ENCODE measurements at regions not wholly inside any gene's neighbourhood (a gene's known extent, or its start where the extent isn't known, plus 50 kb on each side); places are given as distances from the start of the nearest gene placed in this dataset.

DNA sequence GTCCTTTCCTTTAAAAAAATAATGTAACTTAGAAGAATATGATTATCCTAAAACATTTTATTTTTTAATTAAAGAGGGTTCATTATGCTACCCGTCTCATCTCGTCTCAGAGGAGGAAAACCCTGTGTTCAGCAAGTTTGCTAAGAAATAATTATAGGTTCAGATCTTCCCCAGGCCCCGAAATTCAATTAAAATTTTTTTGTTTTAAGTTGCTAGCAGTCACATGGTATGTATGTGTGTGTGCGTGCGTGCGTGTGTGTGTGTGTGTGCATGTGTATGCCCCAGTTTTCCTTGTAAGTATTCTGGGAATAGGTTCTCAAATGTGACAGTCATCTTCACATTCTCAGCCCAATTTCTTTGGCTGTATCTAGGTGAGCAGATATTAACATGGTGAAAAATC is 86.6 kb upstream of the HOXC13 start:
- TF ChIP-seq TEAD4 (IDR thresholded peaks at IDR 0.05) (no peak), CEBPB (IDR thresholded peaks at IDR 0.05) (no peak), CREB1 (IDR thresholded peaks at IDR 0.05; ENCODE audit: low read depth) (no peak), RAD21 (IDR thresholded peaks at IDR 0.05; ENCODE audit: low read depth) (no peak), EP300 (IDR thresholded peaks at IDR 0.05; ENCODE audit: borderline replicate concordance) (no peak), FOXM1 (IDR thresholded peaks at IDR 0.05; ENCODE audit: borderline replicate concordance, low read depth) (no peak), NFIC (IDR thresholded peaks at IDR 0.05) (no peak), TCF12 (IDR thresholded peaks at IDR 0.05; ENCODE audit: low read depth) (no peak)
- TF ChIP-seq, protein P1, sequence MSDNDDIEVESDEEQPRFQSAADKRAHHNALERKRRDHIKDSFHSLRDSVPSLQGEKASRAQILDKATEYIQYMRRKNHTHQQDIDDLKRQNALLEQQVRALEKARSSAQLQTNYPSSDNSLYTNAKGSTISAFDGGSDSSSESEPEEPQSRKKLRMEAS (IDR thresholded peaks at IDR 0.05): no peak
- TF ChIP-seq, protein P2, sequence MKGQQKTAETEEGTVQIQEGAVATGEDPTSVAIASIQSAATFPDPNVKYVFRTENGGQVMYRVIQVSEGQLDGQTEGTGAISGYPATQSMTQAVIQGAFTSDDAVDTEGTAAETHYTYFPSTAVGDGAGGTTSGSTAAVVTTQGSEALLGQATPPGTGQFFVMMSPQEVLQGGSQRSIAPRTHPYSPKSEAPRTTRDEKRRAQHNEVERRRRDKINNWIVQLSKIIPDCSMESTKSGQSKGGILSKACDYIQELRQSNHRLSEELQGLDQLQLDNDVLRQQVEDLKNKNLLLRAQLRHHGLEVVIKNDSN (IDR thresholded peaks at IDR 0.05): no peak

DNA sequence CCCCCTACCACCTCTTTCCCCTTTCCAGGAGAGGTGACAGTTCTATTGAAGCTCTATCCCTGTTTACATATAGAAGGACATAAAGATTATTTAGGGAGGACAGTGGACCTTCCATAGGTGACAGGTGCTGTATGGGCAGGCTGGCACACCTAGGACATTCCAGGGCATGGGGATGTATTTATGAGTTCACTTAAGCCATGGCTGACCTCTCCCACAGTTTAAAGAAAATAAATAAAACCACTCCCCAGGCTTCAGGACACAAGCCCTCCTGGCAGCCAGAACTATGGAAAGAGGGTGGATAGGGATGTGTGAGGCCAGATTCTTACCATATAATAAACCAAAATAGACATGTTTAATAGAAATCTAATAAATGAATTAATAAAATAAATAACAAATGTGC is 85.6 kb upstream of the HOXC13 start:
- TF ChIP-seq FOXM1 (IDR thresholded peaks at IDR 0.05; ENCODE audit: borderline replicate concordance, low read depth) (no peak), TAF1 (IDR thresholded peaks at IDR 0.05; ENCODE audit: low read depth) (no peak), TEAD4 (IDR thresholded peaks at IDR 0.05) (no peak), EP300 (IDR thresholded peaks at IDR 0.05; ENCODE audit: borderline replicate concordance) (no peak), CEBPB (IDR thresholded peaks at IDR 0.05) (no peak), EGR1 (IDR thresholded peaks at IDR 0.05) (no peak), TCF12 (IDR thresholded peaks at IDR 0.05; ENCODE audit: low read depth) (no peak), NFIC (IDR thresholded peaks at IDR 0.05) (no peak), RAD21 (IDR thresholded peaks at IDR 0.05; ENCODE audit: low read depth) (no peak), CREB1 (IDR thresholded peaks at IDR 0.05; ENCODE audit: low read depth) (no peak), ZBTB7A (IDR thresholded peaks at IDR 0.05; ENCODE audit: low read depth) (no peak)
- TF ChIP-seq, protein P2 (IDR thresholded peaks at IDR 0.05): no peak
- TF ChIP-seq, protein P1 (IDR thresholded peaks at IDR 0.05): no peak

DNA sequence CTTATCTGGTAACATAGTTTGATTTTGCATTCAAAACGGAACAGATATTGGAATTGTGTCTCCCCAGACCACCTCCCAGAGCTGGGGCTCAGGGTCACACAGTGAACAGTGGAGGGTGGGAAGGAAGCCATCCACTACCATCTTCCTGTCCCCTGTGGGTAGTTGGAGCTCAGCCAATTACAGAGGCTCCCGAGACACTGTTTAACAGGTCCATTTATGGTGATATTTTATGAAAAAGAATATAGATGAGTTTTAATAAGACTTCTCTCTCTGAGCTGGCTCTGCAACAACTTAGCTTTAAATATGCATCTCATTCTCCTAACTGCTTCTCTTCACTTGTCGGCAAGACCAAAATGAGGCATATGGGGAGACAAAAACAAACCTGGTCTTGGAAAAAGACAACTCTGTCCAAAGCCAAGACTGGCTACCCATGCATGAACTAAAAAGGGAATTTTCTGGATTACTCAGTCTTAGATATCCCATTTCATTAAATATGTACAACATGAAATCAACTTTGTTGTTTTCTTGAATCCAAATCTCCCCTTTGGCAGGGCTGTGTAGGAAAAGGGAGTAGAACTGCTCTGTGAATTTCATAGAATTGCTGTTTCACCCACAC is 83.8 kb upstream of the HOXC13 start:
- no peak for TF ChIP-seq YY1 (IDR thresholded peaks at IDR 0.05; ENCODE audit: low read depth)
- TF ChIP-seq EP300 (IDR thresholded peaks at IDR 0.05; ENCODE audit: borderline replicate concordance): no peak
- TF ChIP-seq CEBPB (IDR thresholded peaks at IDR 0.05): no peak
- TF ChIP-seq TAF1 (IDR thresholded peaks at IDR 0.05; ENCODE audit: low read depth): no peak

DNA sequence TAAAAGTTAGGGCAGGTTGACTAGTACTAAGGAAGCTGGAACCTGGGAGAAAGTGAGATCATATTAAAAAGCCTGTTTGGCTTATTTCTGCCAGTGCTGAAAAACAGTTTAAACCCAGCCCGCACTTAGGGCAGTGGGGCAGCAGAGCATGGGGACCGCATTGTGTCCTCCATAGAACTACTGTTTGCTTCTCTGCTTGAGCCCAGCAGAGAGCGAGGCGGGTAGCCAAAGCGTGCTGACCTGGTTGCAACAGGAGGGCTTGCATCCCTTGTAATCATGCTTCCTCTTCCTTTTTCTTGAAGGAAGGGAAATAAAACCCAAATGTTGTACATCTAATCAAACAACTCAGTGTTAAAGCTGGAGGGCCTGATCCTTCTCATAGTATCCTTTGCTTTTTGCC is 82.5 kb upstream of the HOXC13 start:
- TF ChIP-seq ZBTB7A (IDR thresholded peaks at IDR 0.05; ENCODE audit: low read depth): no peak
- no peak for TF ChIP-seq YY1 (IDR thresholded peaks at IDR 0.05; ENCODE audit: low read depth)
- TF ChIP-seq EP300 (IDR thresholded peaks at IDR 0.05; ENCODE audit: borderline replicate concordance): no peak
- TF ChIP-seq CEBPB (IDR thresholded peaks at IDR 0.05): no peak
- TF ChIP-seq CREB1 (IDR thresholded peaks at IDR 0.05; ENCODE audit: low read depth): no peak
- TF ChIP-seq TEAD4 (IDR thresholded peaks at IDR 0.05): no peak
- TF ChIP-seq FOXM1 (IDR thresholded peaks at IDR 0.05; ENCODE audit: borderline replicate concordance, low read depth): no peak
- no peak for TF ChIP-seq TAF1 (IDR thresholded peaks at IDR 0.05; ENCODE audit: low read depth)
- TF ChIP-seq NFIC (IDR thresholded peaks at IDR 0.05): no peak
- no peak for TF ChIP-seq RAD21 (IDR thresholded peaks at IDR 0.05; ENCODE audit: low read depth)
- TF ChIP-seq, protein P2 (IDR thresholded peaks at IDR 0.05): no peak
- TF ChIP-seq, protein P1 (IDR thresholded peaks at IDR 0.05): no peak

DNA sequence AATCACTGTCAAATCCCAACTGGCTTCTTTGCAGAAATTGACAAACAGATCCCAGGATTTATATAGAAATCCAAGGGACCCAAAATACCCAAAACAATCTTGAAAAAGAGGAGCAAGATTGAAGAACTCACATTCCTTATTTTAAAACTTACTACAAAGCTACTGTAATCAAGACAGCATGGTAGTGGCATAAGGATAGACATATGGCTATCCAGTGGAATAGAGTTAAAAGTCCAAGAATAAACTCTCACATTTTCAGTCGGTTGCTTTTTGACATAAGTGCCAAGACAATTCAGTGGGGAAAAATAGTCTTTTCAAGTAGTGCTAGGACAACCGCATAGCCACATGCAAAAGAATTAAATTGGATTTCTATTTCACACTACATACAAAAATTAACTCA is 81.0 kb upstream of the HOXC13 start:
- TF ChIP-seq YY1 (IDR thresholded peaks at IDR 0.05; ENCODE audit: low read depth): no peak
- no peak for TF ChIP-seq FOXM1 (IDR thresholded peaks at IDR 0.05; ENCODE audit: borderline replicate concordance, low read depth)
- TF ChIP-seq TAF1 (IDR thresholded peaks at IDR 0.05; ENCODE audit: low read depth): no peak
- TF ChIP-seq CREB1 (IDR thresholded peaks at IDR 0.05; ENCODE audit: low read depth): no peak
- TF ChIP-seq NFIC (IDR thresholded peaks at IDR 0.05): no peak
- no peak for TF ChIP-seq RAD21 (IDR thresholded peaks at IDR 0.05; ENCODE audit: low read depth)
- TF ChIP-seq TCF12 (IDR thresholded peaks at IDR 0.05; ENCODE audit: low read depth): no peak
- no peak for TF ChIP-seq CEBPB (IDR thresholded peaks at IDR 0.05)
- no peak for TF ChIP-seq ZBTB7A (IDR thresholded peaks at IDR 0.05; ENCODE audit: low read depth)
- TF ChIP-seq, protein P2 (IDR thresholded peaks at IDR 0.05): no peak
- no peak for TF ChIP-seq EGR1 (IDR thresholded peaks at IDR 0.05)
- TF ChIP-seq, protein P3, sequence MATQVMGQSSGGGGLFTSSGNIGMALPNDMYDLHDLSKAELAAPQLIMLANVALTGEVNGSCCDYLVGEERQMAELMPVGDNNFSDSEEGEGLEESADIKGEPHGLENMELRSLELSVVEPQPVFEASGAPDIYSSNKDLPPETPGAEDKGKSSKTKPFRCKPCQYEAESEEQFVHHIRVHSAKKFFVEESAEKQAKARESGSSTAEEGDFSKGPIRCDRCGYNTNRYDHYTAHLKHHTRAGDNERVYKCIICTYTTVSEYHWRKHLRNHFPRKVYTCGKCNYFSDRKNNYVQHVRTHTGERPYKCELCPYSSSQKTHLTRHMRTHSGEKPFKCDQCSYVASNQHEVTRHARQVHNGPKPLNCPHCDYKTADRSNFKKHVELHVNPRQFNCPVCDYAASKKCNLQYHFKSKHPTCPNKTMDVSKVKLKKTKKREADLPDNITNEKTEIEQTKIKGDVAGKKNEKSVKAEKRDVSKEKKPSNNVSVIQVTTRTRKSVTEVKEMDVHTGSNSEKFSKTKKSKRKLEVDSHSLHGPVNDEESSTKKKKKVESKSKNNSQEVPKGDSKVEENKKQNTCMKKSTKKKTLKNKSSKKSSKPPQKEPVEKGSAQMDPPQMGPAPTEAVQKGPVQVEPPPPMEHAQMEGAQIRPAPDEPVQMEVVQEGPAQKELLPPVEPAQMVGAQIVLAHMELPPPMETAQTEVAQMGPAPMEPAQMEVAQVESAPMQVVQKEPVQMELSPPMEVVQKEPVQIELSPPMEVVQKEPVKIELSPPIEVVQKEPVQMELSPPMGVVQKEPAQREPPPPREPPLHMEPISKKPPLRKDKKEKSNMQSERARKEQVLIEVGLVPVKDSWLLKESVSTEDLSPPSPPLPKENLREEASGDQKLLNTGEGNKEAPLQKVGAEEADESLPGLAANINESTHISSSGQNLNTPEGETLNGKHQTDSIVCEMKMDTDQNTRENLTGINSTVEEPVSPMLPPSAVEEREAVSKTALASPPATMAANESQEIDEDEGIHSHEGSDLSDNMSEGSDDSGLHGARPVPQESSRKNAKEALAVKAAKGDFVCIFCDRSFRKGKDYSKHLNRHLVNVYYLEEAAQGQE (IDR thresholded peaks at IDR 0.05; ENCODE audit: low read depth): no peak

All from Ishikawa (cell line).